Endothelial cell of umbilical vein (primary cell): ENCODE measurements at regions not wholly inside any gene's neighbourhood (a gene's known extent, or its start where the extent isn't known, plus 50 kb on each side); places are given as distances from the start of the nearest gene placed in this dataset.

Experiments
- MAX ChIP-seq: IDR thresholded peaks from 2 replicates; pipeline ENCODE4 v1.6.1; 2011; ENCODE audit not compliant: insufficient read depth, insufficient read length
- MYC ChIP-seq: IDR thresholded peaks from one replicate; pipeline ENCODE4 v1.6.1; 2011; ENCODE audit warnings: mild to moderate bottlenecking, low read depth, low read length
- POLR2A ChIP-seq: IDR thresholded peaks from 2 replicates; pipeline ENCODE4 v1.6.1; 2012; ENCODE audit warnings: low read depth, mild to moderate bottlenecking, control low read depth, low read length
- POLR2AphosphoS5 ChIP-seq: IDR thresholded peaks from 2 replicates; pipeline ENCODE4 v1.6.1; 2012; ENCODE audit warnings: low read depth, mild to moderate bottlenecking, control low read depth, low read length, moderate library complexity; ENCODE audit not compliant: insufficient read depth
- TF ChIP-seq, protein P1 (sequence below), 2 donors: IDR thresholded peaks; 1 replicate in 1 of 2; 2 replicates in 1 of 2; pipeline ENCODE4 v1.5.1; 2011; ENCODE audit warnings: low read length in 2 of 2, mild to moderate bottlenecking in 2 of 2, moderate library complexity in 2 of 2, control low read depth in 1 of 2, inconsistent platforms in 1 of 2, low read depth in 1 of 2; ENCODE audit not compliant: insufficient read depth in 1 of 2; ENCODE audit errors: extremely low read depth in 1 of 2

GRCh38 chr1:182163821-182164223, 102.3 kb upstream of the ZNF648 start:
- TF ChIP-seq POLR2A, result no peak
- TF ChIP-seq, protein P1, sequence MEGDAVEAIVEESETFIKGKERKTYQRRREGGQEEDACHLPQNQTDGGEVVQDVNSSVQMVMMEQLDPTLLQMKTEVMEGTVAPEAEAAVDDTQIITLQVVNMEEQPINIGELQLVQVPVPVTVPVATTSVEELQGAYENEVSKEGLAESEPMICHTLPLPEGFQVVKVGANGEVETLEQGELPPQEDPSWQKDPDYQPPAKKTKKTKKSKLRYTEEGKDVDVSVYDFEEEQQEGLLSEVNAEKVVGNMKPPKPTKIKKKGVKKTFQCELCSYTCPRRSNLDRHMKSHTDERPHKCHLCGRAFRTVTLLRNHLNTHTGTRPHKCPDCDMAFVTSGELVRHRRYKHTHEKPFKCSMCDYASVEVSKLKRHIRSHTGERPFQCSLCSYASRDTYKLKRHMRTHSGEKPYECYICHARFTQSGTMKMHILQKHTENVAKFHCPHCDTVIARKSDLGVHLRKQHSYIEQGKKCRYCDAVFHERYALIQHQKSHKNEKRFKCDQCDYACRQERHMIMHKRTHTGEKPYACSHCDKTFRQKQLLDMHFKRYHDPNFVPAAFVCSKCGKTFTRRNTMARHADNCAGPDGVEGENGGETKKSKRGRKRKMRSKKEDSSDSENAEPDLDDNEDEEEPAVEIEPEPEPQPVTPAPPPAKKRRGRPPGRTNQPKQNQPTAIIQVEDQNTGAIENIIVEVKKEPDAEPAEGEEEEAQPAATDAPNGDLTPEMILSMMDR (IDR thresholded peaks at IDR 0.05; ENCODE audit: extremely low read depth in 1 of 2, insufficient read depth in 1 of 2, low read depth in 1 of 2, low read length in 2 of 2), result no peak
- TF ChIP-seq POLR2AphosphoS5, result no peak
- no peak for TF ChIP-seq MAX
- no peak for TF ChIP-seq MYC
